Liver (tissue), 8 donors: ENCODE measurements at regions not wholly inside any gene's neighbourhood (a gene's known extent, or its start where the extent isn't known, plus 50 kb on each side); places are given as distances from the start of the nearest gene placed in this dataset.

ENCODE experiments used
- DNase-seq: peaks from one replicate; pipeline ENCODE4 v3.0.0-alpha.2; 2017; ENCODE audit warnings: low spot score
- H3K27ac ChIP-seq, 2 donors: one replicate each; pipeline ENCODE4 v1.7.0; 2013; ENCODE audit warnings: inconsistent platforms in 2 of 2, low read length in 2 of 2, control low read depth in 1 of 2, low read depth in 1 of 2, mild to moderate bottlenecking in 1 of 2
- H3K27me3 ChIP-seq, 4 donors: one replicate each; pipeline versions ENCODE4 v1.6.1 to v1.7.0; 2013; ENCODE audit warnings: low read length in 3 of 4, inconsistent platforms in 1 of 4, mild to moderate bottlenecking in 1 of 4, moderate library complexity in 1 of 4; ENCODE audit not compliant: control insufficient read depth in 4 of 4, insufficient read depth in 4 of 4
- H3K36me3 ChIP-seq, 4 donors: one replicate each; pipeline versions ENCODE4 v1.6.1 to v1.7.0; 2013; ENCODE audit warnings: low read length in 3 of 4, mild to moderate bottlenecking in 3 of 4, low read depth in 1 of 4, moderate library complexity in 1 of 4; ENCODE audit not compliant: control insufficient read depth in 4 of 4, insufficient read depth in 3 of 4
- H3K4me1 ChIP-seq, 4 donors: one replicate each; pipeline versions ENCODE4 v1.6.1 to v1.7.0; 2013; ENCODE audit warnings: low read length in 3 of 4, mild to moderate bottlenecking in 3 of 4, moderate library complexity in 1 of 4; ENCODE audit not compliant: control insufficient read depth in 4 of 4, insufficient read depth in 4 of 4
- H3K4me3 ChIP-seq, 3 donors: one replicate each; pipeline versions ENCODE4 v1.6.1 to v1.7.0; 2013; ENCODE audit warnings: low read length in 3 of 3, control low read depth in 1 of 3, low read depth in 1 of 3, mild to moderate bottlenecking in 1 of 3
- H3K9ac ChIP-seq, 2 donors: one replicate each; pipeline ENCODE4 v1.7.0; 2013; ENCODE audit warnings: low read length in 2 of 2, mild to moderate bottlenecking in 2 of 2, moderate library complexity in 2 of 2, control low read depth in 1 of 2, low read depth in 1 of 2
- H3K9me3 ChIP-seq, 4 donors: one replicate each; pipeline versions ENCODE4 v1.6.1 to v1.7.0; 2013; ENCODE audit warnings: low read length in 3 of 4; ENCODE audit not compliant: control insufficient read depth in 4 of 4
- EGR1 ChIP-seq, 2 donors: IDR thresholded peaks; 2 replicates each; pipeline ENCODE4 v1.6.1; 2016 to 2018; ENCODE audit warnings: antibody characterized with exemption in 2 of 2, low read depth in 2 of 2
- FOXA1 ChIP-seq: IDR thresholded peaks from 2 replicates; pipeline ENCODE4 v1.6.1; 2016; ENCODE audit warnings: antibody characterized with exemption
- FOXA2 ChIP-seq: IDR thresholded peaks from 2 replicates; pipeline ENCODE4 v1.6.1; 2016; ENCODE audit warnings: antibody characterized with exemption
- GABPA ChIP-seq, 2 donors: IDR thresholded peaks in 1 of 2; conservative IDR thresholded peaks in 1 of 2; 2 replicates each; pipeline ENCODE4 v1.6.1; 2016; ENCODE audit warnings: antibody characterized with exemption in 2 of 2, mild to moderate bottlenecking in 1 of 2, moderate library complexity in 1 of 2
- HNF4A ChIP-seq, 2 donors: conservative IDR thresholded peaks; 2 replicates each; pipeline ENCODE4 v1.6.1; 2016; ENCODE audit warnings: antibody characterized with exemption in 2 of 2, mild to moderate bottlenecking in 2 of 2
- HNF4G ChIP-seq: IDR thresholded peaks from 2 replicates; pipeline ENCODE4 v1.6.1; 2016; ENCODE audit warnings: antibody characterized with exemption
- JUND ChIP-seq, 2 donors: IDR thresholded peaks; 2 replicates each; pipeline ENCODE4 v1.6.1; 2016; ENCODE audit warnings: antibody characterized with exemption in 2 of 2
- NR2F2 ChIP-seq: IDR thresholded peaks from 2 replicates; pipeline ENCODE4 v1.6.1; 2016; ENCODE audit warnings: antibody characterized with exemption
- RAD21 ChIP-seq, 2 donors: IDR thresholded peaks; 2 replicates each; pipeline ENCODE4 v1.6.1; 2016; ENCODE audit warnings: antibody characterized with exemption in 2 of 2, mild to moderate bottlenecking in 2 of 2
- RXRA ChIP-seq, 2 donors: IDR thresholded peaks; 2 replicates each; pipeline ENCODE4 v1.6.1; 2017 to 2018; ENCODE audit warnings: antibody characterized with exemption in 2 of 2, mild to moderate bottlenecking in 1 of 2
- SP1 ChIP-seq: IDR thresholded peaks from 2 replicates; pipeline ENCODE4 v1.6.1; 2018; ENCODE audit warnings: antibody characterized with exemption, mild to moderate bottlenecking
- TAF1 ChIP-seq: conservative IDR thresholded peaks from 2 replicates; pipeline ENCODE4 v1.6.1; 2016; ENCODE audit warnings: antibody characterized with exemption, mild to moderate bottlenecking
- YY1 ChIP-seq: IDR thresholded peaks from 2 replicates; pipeline ENCODE4 v1.6.1; 2016; ENCODE audit warnings: antibody characterized with exemption, mild to moderate bottlenecking
- WGBS: extraction: QIAGEN DNeasy Blood & Tissue Kit; methylation state at CpG from one replicate; pipeline ENCODE4 v1.1.7; 2013; 5-methylcytosine and 5-hydroxymethylcytosine counted together
- TF ChIP-seq, protein P1 (sequence below): fragments of 150-350 bp; IDR thresholded peaks from 2 replicates; pipeline ENCODE4 v1.5.1; 2017; ENCODE audit warnings: improper control_type of control experiment, low read depth, low read length; ENCODE audit not compliant: missing input control
- TF ChIP-seq, protein P2 (sequence below): IDR thresholded peaks from 2 replicates; pipeline ENCODE4 v1.6.1; 2016; ENCODE audit warnings: antibody characterized with exemption, mild to moderate bottlenecking
- TF ChIP-seq, protein P3 (sequence below): IDR thresholded peaks from 2 replicates; pipeline ENCODE4 v1.6.1; 2016; ENCODE audit warnings: antibody characterized with exemption
- TF ChIP-seq, protein P4 (sequence below): IDR thresholded peaks from 2 replicates; pipeline ENCODE4 v1.6.1; 2016; ENCODE audit warnings: antibody characterized with exemption
- TF ChIP-seq, protein P5 (sequence below): IDR thresholded peaks from 2 replicates; pipeline ENCODE4 v1.6.1; 2016; ENCODE audit warnings: antibody characterized with exemption
- donor health status: healthy.
- donor health status: healthy.
- donor health status: healthy.
- donor health status: healthy.
- donor health status: healthy.

DNA sequence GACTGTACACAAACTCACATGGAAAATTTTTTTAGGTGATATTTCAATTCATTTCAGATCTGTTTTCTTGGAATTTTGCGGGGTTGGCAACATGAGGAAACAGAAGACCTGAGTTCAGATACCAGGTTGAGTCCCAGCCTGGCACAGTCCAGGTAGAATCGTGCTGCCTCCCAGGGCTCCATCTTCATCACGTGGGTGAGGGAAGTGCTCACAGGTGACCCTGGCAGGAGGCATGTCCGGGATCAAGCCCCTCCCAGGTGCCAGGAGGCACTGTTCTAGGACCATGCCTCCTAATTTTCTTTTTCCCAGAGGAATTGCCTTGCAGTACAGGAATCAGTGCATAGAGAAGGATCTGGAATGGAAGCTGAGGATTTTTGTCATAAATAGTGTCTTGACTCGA lies 318.3 kb upstream of the IRX4 start:
- H3K9me3 ChIP-seq: no peaks in the 10 kb centered on the region
- no peaks in the 10 kb centered on the region for H3K4me1 ChIP-seq
- DNase-seq: no peak
- peaks cover 0 to 3% (median 1%) of the 10 kb centered on the region in 4 donors for H3K27me3 ChIP-seq
- H3K27ac ChIP-seq: no peak overlapping the region
- 62% methylated on average over 5 of the region's 5 CpGs for WGBS
- no peak for TF ChIP-seq TAF1
- TF ChIP-seq RXRA (IDR thresholded peaks at IDR 0.05): no peak
- TF ChIP-seq FOXA2: no peak
- no peak for TF ChIP-seq NR2F2
- TF ChIP-seq, protein P1, sequence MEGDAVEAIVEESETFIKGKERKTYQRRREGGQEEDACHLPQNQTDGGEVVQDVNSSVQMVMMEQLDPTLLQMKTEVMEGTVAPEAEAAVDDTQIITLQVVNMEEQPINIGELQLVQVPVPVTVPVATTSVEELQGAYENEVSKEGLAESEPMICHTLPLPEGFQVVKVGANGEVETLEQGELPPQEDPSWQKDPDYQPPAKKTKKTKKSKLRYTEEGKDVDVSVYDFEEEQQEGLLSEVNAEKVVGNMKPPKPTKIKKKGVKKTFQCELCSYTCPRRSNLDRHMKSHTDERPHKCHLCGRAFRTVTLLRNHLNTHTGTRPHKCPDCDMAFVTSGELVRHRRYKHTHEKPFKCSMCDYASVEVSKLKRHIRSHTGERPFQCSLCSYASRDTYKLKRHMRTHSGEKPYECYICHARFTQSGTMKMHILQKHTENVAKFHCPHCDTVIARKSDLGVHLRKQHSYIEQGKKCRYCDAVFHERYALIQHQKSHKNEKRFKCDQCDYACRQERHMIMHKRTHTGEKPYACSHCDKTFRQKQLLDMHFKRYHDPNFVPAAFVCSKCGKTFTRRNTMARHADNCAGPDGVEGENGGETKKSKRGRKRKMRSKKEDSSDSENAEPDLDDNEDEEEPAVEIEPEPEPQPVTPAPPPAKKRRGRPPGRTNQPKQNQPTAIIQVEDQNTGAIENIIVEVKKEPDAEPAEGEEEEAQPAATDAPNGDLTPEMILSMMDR: no peak
- TF ChIP-seq, protein P2, sequence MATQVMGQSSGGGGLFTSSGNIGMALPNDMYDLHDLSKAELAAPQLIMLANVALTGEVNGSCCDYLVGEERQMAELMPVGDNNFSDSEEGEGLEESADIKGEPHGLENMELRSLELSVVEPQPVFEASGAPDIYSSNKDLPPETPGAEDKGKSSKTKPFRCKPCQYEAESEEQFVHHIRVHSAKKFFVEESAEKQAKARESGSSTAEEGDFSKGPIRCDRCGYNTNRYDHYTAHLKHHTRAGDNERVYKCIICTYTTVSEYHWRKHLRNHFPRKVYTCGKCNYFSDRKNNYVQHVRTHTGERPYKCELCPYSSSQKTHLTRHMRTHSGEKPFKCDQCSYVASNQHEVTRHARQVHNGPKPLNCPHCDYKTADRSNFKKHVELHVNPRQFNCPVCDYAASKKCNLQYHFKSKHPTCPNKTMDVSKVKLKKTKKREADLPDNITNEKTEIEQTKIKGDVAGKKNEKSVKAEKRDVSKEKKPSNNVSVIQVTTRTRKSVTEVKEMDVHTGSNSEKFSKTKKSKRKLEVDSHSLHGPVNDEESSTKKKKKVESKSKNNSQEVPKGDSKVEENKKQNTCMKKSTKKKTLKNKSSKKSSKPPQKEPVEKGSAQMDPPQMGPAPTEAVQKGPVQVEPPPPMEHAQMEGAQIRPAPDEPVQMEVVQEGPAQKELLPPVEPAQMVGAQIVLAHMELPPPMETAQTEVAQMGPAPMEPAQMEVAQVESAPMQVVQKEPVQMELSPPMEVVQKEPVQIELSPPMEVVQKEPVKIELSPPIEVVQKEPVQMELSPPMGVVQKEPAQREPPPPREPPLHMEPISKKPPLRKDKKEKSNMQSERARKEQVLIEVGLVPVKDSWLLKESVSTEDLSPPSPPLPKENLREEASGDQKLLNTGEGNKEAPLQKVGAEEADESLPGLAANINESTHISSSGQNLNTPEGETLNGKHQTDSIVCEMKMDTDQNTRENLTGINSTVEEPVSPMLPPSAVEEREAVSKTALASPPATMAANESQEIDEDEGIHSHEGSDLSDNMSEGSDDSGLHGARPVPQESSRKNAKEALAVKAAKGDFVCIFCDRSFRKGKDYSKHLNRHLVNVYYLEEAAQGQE: no peak
- no peak for TF ChIP-seq EGR1 (IDR thresholded peaks at IDR 0.05; ENCODE audit: low read depth in 2 of 2)
- TF ChIP-seq, protein P3, sequence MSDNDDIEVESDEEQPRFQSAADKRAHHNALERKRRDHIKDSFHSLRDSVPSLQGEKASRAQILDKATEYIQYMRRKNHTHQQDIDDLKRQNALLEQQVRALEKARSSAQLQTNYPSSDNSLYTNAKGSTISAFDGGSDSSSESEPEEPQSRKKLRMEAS: no peak
- TF ChIP-seq GABPA (IDR thresholded peaks at IDR 0.05 in 1 of 2, conservative IDR thresholded peaks at IDR 0.05 in 1 of 2): no peak
- TF ChIP-seq SP1: no peak
- no peak for TF ChIP-seq RAD21 (IDR thresholded peaks at IDR 0.05)
- no peak for TF ChIP-seq HNF4G
- TF ChIP-seq, protein P4, sequence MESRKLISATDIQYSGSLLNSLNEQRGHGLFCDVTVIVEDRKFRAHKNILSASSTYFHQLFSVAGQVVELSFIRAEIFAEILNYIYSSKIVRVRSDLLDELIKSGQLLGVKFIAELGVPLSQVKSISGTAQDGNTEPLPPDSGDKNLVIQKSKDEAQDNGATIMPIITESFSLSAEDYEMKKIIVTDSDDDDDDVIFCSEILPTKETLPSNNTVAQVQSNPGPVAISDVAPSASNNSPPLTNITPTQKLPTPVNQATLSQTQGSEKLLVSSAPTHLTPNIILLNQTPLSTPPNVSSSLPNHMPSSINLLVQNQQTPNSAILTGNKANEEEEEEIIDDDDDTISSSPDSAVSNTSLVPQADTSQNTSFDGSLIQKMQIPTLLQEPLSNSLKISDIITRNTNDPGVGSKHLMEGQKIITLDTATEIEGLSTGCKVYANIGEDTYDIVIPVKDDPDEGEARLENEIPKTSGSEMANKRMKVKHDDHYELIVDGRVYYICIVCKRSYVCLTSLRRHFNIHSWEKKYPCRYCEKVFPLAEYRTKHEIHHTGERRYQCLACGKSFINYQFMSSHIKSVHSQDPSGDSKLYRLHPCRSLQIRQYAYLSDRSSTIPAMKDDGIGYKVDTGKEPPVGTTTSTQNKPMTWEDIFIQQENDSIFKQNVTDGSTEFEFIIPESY: no peak
- no peak for TF ChIP-seq YY1
- TF ChIP-seq, protein P5, sequence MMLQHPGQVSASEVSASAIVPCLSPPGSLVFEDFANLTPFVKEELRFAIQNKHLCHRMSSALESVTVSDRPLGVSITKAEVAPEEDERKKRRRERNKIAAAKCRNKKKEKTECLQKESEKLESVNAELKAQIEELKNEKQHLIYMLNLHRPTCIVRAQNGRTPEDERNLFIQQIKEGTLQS: no peak
- no peak for TF ChIP-seq FOXA1
- no peak for TF ChIP-seq HNF4A (conservative IDR thresholded peaks at IDR 0.05)
- TF ChIP-seq JUND (IDR thresholded peaks at IDR 0.05): no peak
- H3K9ac ChIP-seq: no peak overlapping the region
- H3K4me3 ChIP-seq: no peak overlapping the region
- H3K36me3 ChIP-seq: no peaks in the 10 kb centered on the region
